Ovary (tissue), 3 donors: ENCODE measurements at regions not wholly inside any gene's neighbourhood (a gene's known extent, or its start where the extent isn't known, plus 50 kb on each side); places are given as distances from the start of the nearest gene placed in this dataset.

ENCODE experiments used
- EP300 ChIP-seq: sonication (generic); formaldehyde crosslinking; IDR thresholded peaks from one replicate; pipeline ENCODE4 v1.6.1; 2017; ENCODE audit warnings: antibody characterized with exemption
- POLR2A ChIP-seq: fragments of 450-650 bp; IDR thresholded peaks from one replicate; pipeline ENCODE4 v1.6.1; 2017; ENCODE audit warnings: antibody characterized with exemption, mild to moderate bottlenecking, moderate library complexity
- TF ChIP-seq, protein P1 (sequence below), 3 donors: fragments of 450-650 bp in 2 of 3; fragments of 200-600 bp in 1 of 3; IDR thresholded peaks; one replicate each; pipeline versions ENCODE4 v1.5.1 to v1.8.0; 2016 to 2022; ENCODE audit warnings: antibody characterized with exemption in 3 of 3, mild to moderate bottlenecking in 1 of 3
- donor health status: DM: no; HTN: no; CAD: no.

DNA sequence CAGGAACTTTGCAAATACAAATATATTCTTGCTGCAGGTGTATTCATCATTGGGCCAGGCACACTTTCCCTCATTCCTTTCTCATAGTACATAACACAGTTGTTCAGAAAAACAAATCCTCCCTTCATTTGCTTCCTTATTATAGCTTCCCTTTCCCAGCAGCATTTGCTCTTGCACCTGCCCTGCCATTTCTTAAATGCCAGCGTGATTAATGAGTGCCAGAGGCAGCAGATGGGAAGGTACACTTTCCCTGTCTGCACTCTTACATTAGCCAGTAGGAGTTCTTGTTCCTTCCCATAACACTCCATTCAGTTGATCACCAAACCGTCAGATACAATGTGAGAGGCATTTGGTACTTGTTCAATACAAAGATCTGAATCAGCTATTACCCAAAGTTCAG lies 128.5 kb upstream of the GAP43 start:
- TF ChIP-seq, protein P1, sequence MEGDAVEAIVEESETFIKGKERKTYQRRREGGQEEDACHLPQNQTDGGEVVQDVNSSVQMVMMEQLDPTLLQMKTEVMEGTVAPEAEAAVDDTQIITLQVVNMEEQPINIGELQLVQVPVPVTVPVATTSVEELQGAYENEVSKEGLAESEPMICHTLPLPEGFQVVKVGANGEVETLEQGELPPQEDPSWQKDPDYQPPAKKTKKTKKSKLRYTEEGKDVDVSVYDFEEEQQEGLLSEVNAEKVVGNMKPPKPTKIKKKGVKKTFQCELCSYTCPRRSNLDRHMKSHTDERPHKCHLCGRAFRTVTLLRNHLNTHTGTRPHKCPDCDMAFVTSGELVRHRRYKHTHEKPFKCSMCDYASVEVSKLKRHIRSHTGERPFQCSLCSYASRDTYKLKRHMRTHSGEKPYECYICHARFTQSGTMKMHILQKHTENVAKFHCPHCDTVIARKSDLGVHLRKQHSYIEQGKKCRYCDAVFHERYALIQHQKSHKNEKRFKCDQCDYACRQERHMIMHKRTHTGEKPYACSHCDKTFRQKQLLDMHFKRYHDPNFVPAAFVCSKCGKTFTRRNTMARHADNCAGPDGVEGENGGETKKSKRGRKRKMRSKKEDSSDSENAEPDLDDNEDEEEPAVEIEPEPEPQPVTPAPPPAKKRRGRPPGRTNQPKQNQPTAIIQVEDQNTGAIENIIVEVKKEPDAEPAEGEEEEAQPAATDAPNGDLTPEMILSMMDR (IDR thresholded peaks at IDR 0.05), result no peak
- no peak for TF ChIP-seq EP300
- TF ChIP-seq POLR2A, result no peak
